H7 (cell line): ENCODE measurements at regions not wholly inside any gene's neighbourhood (a gene's known extent, or its start where the extent isn't known, plus 50 kb on each side); places are given as distances from the start of the nearest gene placed in this dataset.

Source experiments
- DNase-seq: peaks from one replicate; pipeline ENCODE4 v3.0.0; 2012
- H3K27me3 ChIP-seq: 2 replicates; pipeline ENCODE4 v1.6.0; 2011; ENCODE audit warnings: mild to moderate bottlenecking, low read length; ENCODE audit not compliant: control insufficient read depth, insufficient read depth
- H3K36me3 ChIP-seq: replicated peaks from 2 replicates; pipeline ENCODE4 v1.5.1; 2011; ENCODE audit warnings: low read length; ENCODE audit not compliant: control insufficient read depth, insufficient read depth
- H3K4me3 ChIP-seq: 2 replicates; pipeline ENCODE4 v1.5.1; 2011; ENCODE audit warnings: low read depth, mild to moderate bottlenecking, control low read depth, low read length, moderate library complexity; ENCODE audit not compliant: insufficient read depth

DNA sequence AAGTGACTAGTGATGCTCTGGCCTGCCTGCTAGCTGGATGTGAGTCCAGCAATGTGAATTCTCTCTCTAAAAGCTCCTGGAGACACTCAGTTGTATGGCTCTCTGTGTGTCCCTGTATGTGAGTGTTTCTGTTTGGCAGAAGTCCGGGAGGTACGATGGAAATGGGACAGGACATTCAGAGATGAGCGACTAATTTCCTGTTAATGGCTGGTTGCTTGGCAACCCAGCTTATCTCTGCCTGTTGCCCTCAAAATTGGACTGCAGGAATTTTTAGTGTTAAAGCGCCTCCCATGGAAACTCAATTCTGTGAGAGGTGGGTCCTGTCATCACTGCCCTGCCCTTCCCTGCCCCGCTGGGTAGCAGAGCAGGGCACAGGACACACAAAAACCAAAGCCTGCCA, 136.8 kb upstream of the LRFN2 start:
- Histone ChIP-seq H3K4me3 (no peak overlapping the region), H3K36me3 (no peaks in the 10 kb centered on the region)
- DNase-seq, result no peak

DNA sequence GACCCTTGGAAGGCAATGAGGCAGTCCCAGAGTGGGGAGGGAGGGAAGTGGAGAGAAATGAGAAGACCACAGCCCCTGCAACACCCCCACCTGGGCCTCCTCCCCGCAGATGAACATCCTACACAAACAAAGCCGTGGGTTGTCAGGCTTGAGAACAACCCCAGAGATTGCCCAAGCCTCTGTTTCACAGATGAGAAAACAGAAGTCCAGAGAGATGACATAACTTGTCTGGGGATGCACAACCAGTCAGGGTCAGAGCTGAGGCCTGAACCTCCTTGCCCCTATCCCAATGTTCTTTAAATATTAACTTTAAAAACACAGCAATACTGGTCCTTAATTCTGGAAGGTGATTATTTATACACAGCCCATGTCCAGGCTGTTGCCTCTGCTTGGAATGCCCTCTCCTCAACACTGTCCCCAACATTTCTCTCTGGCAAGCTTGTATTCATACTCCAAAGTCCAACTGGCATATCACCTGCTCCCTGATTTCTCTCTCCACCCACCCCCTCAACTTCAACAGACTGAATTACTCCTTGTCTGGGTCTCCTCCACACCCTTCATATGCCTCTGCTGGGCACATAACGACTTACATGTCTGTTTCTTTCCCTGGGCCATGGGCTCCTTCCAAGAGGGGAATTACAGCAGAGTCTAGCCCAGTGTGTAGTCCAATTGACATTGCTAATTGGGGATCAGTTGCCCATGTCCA, 135.5 kb upstream of the LRFN2 start:
- Histone ChIP-seq H3K27me3 (no peaks in the 10 kb centered on the region; the same call in 1 of the 2 replicates), H3K4me3 (no peak overlapping the region), H3K36me3 (no peaks in the 10 kb centered on the region)
- DNase-seq, result no peak

More for the DNA sequence above, 136.8 kb upstream of the LRFN2 start:
- no peaks in the 10 kb centered on the region; the same call in 1 of the 2 replicates for H3K27me3 ChIP-seq

DNA sequence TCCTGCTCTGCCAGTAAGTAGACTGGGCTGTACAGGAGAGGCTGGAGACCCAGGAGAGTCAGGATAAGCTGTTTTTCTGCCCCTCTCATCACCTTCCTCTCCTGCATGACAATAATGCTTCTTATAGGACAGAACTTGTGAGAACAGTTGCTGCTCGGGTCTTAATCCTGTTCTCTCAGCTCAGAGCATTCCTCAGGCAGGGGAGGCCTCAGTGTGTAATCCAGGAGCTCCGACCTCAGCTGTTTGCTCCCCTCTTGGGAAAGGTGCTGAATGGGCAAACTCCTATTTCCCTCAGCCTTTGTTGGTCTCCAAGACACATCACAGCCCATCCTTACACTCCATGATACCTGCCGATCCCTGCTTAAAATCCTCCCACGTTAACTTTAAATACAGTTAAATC, 134.9 kb upstream of the LRFN2 start:
- Histone ChIP-seq H3K36me3 (no peaks in the 10 kb centered on the region), H3K27me3 (no peaks in the 10 kb centered on the region; the same call in 1 of the 2 replicates), H3K4me3 (no peak overlapping the region)
- DNase-seq, result no peak

DNA sequence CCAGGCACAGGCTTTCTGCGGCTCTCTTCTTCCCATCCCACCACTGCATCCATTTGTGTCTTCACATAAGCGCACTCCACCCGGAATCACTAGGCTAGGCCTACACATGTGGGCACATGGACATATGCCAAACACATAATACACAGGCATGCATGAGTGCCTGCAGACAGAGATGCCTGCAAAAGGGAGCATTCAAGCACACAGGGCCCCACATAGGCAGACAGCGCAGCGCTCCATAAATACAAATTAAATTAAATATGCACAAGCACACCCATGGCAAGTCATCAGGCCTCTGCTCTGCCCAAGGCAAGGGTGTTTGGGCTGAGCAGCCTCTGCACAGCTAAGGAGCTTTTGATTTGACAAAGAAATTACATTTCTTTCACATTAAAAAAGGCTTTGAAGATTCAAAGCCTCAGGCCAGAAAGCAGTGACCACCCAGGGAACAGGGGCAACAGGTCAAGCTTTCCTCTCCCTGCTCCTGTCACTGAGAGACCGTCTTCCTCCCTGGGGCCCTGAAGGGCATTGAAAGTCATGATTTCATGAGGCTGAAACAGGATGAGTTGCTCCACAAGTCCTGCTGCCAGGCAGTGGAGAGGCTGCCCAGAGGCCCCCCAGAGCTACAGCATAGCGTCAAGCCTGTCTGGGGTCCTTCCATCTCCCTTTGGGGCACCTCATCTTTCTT, 134.2 kb upstream of the LRFN2 start:
- Histone ChIP-seq H3K4me3 (no peak overlapping the region), H3K36me3 (no peaks in the 10 kb centered on the region), H3K27me3 (no peaks in the 10 kb centered on the region; the same call in 1 of the 2 replicates)
- DNase-seq, result no peak

DNA sequence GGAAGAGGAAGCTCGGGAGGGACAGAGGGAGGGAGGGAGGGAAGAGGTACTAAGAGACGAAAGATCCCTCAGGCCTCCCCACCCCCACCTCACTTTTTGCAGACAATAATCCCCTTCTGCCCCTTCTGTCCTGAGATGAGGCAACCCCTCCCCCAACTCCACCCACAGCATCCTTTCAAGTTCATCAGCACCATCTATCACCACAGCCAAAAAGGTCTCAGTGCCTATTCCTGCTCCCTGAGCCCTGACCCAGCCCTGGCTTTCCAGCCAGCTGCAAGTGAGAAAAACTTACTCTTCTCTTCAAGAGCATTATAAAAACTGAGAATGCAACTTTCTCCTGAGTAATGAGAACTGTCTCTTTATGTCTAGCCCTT, 133.2 kb upstream of the LRFN2 start:
- Histone ChIP-seq H3K27me3 (no peaks in the 10 kb centered on the region; the same call in 1 of the 2 replicates), H3K4me3 (no peak overlapping the region), H3K36me3 (no peaks in the 10 kb centered on the region)
- DNase-seq, result no peak

DNA sequence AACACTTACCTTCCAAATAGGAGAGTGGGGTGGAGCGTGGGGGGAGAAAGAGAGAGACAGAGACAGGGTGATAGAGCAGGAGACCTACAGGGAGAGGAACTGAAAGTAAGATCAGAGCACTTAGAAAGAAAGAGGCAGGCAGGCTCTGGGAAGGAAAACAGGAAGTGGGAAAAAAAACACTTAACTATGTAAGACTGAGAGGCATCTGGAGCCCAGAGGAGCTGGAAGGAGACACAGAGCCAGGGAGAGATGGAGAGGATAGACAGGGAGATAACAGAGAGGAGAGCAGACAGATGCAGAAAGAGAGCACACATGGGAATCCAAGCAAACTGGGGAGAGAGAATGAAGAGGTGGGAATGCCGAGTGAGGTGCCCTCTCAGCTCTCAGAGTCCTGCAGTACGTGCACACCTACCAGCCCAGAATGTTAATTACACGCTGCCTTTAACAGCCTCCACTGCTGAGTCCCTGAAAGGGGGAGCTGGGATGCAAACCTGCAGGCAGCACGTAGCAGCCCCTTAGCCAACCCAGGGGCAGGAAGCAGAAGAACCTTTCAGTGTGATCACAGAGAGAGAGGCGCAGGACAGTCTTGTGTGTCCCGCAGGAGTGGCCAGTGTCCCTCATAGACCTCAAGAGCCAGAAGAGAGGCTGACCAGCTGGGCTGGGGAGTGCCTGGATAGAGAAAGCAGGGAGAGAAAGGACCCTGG, 132.7 kb upstream of the LRFN2 start:
- no peak for DNase-seq
- no peaks in the 10 kb centered on the region; the same call in 1 of the 2 replicates for H3K27me3 ChIP-seq
- no peaks in the 10 kb centered on the region for H3K36me3 ChIP-seq
- no peak overlapping the region for H3K4me3 ChIP-seq

DNA sequence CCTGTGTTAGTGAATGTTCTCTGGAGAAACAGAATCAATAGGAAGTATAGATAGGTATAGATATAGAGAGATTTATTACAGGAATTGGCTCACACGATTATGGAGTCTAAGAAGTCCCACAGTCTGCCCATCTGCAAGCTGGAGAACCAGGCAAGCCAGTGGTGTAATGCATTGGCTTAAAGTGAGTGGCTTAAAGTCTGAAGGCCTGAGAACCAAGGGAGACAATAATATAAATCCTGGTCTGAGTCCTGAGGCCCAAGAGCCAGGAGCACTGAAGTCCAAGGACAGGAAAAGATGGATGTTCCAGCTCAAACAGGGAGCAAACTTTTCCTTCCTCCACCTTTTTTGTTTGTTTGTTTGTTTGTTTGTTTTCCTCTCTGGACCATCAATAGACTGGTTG, 131.2 kb upstream of the LRFN2 start:
- DNase-seq, result no peak
- no peaks in the 10 kb centered on the region for H3K36me3 ChIP-seq
- H3K27me3 ChIP-seq, result no peaks in the 10 kb centered on the region; the same call in 1 of the 2 replicates
- H3K4me3 ChIP-seq, result no peak overlapping the region

DNA sequence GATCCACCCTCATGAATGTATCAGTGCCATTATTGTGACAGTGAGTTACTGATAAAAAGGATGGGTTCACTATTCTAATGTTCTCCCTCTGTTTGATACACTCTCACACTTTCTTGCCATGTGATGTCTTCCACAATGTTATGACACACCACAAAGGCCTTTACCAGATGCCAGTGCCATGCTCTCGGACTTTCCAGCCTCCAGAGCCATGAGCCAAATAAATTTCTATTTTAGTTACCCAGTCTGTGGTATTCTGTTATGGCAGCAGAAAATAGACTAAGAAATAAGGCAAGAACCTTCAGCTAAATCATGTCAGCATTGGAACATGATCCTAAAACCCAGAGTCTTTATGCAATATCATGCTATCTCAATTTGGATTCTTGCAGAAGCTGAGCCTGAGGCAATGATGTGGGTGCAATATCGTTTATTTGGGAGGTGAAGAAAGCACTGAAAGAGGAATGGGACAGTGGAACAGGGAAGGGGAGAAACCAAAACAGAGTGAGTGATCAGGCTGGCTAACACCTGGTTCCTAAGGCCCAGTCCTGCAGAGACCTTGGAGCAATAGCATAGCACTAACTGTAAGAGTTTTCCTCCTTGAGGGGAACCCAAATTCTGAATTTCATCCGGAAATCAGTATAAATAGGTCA, 130.4 kb upstream of the LRFN2 start:
- no peak for DNase-seq

DNA sequence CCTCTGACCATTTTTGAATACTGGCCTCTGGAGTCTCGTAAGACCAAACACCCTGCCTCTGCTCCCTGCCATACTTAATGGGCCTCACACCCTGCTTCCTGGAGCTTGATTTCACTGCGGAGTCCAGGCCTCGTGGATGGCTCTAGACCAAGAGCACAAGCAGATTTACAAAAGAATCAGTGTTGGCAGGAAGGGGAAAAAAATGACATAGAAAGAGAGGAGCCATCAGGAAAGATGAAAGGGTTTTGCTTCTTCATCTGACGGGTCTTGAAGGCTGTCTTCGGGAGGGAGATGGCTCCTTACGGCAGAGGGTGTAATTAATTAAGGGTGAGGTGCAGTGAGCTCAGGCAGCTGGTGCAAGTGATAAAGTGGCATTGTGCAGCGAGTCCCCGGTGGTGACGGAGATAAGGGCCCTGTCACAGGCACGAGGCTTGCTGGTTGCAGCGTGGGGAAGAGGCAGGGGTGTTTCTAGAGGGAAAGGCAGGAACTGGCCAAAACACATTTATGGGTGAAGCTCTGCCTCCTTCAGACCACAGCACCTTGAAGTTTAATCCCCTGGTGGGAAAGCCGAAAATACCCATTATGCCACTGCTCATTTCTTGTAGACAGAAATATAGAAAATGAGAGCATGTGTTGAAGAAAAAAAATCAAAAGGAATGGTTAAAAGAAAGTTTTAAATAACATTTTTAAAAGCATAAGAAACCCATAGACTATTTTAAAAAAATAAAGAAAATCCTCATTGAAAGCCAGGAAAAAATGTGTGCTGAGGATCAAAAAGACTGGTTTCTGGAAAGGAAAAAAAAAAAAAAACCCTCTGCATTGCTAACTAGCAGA, 128.6 kb upstream of the LRFN2 start:
- Histone ChIP-seq H3K36me3 (no peaks in the 10 kb centered on the region), H3K4me3 (no peak overlapping the region), H3K27me3 (no peaks in the 10 kb centered on the region; the same call in 1 of the 2 replicates)
- DNase-seq, result no peak

More for the DNA sequence above, 130.4 kb upstream of the LRFN2 start:
- Histone ChIP-seq H3K27me3 (no peaks in the 10 kb centered on the region; the same call in 1 of the 2 replicates), H3K4me3 (no peak overlapping the region), H3K36me3 (no peaks in the 10 kb centered on the region)

DNA sequence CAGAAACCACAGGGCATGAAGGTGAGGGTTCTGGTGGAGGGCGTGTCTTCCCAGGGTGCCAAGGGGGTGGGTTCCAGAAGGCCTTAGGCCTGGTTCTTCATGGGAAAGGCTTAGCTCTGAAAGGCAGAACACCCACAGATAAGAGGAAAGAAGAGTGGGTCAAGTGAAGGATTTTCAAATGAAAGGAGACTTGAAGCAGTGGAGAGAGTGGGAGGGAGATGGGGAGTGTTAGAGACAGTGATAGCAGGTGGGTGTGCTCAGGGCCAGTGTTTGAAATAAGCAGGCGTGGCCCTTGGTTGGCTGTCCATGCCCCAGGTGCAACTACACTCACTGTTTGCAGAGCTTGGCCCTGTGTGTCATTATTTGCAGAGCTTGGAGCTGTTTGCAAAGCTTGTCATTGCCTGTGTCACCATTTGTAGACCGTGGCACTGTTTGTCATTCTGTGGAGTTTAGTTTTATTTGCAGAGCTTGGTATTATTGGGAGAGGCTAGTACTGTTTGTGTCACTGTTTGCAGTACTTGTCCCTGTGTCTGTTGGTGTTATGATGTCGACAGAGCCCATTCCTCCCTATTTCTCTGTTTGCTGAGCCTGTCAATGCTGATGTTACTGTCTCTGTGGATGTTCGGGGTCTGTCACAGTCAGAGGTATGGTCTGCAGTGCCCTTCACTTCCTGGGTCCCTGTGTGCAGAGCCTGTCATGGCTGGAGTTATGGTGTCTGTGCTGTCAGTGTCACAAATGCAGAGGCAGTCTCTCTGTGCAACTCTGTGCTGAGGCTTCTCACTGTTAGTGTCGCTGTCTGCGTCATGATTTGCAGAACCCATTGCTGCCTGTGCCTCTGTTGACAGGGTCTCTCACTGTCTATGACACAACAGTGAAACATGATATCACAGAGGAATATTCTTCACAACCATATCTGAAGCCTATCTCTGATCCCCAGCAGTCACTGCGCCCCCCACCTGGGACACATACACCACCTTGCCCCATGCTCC, 127.7 kb upstream of the LRFN2 start:
- no peaks in the 10 kb centered on the region for H3K36me3 ChIP-seq
- DNase-seq, result no peak
- H3K4me3 ChIP-seq, result no peak overlapping the region

DNA sequence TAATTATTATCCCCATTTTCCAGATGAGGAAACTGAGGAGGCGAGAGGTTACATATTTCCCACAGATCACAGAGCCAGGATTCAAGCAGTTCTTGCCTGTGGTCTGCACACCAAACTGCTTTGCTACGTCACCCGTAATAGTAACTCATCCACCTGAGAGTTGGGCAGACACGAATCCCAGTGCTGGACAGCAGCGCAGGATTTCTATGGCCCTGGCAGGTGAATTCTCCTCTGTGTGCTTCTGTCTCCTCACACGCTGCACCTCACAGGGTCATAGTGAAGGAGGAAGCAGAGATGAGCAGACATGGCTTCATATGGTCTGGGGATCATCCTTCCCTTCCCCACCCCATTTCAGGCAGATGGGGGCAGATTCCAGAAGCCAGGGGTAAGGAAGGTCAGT, 127.0 kb upstream of the LRFN2 start:
- DNase-seq, result no peak
- Histone ChIP-seq H3K36me3 (no peaks in the 10 kb centered on the region), H3K4me3 (no peak overlapping the region), H3K27me3 (no peaks in the 10 kb centered on the region)

More for the DNA sequence above, 127.7 kb upstream of the LRFN2 start:
- no peaks in the 10 kb centered on the region for H3K27me3 ChIP-seq

DNA sequence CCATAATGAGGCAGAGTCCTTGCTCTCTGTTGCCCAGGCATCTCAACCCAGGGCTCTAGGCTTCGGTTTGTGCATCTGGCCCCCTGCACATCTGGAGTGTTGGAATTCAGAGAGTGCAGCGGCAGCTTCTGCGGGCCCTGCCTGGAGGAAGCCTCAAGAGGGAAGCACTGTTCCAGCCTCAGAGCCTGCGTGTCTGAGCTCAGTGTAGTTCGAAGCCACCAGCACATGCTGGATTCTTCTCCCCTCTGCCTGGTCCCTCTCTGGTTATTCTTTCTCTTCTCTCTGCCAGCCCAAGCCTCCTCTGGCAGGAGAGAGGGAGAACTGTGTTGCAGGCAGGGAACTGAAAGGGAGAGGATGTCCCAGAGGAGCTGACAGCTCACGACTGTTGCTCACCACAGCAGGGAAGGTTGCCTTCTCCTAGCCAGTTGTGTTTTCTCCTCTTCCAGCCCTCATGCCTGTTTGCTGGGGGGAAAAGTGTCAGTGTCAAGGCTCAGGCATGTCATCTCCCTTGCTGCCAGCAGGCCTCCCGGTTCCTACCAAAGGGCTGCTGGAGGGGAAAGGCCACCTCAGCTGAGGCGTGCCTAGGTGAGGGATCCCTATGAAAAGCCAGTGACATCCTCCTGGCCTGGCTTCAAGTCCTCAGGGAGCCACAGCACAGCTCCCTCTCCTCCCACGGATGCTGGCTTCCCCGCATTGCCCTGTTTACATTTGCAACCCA, 126.0 kb upstream of the LRFN2 start:
- Histone ChIP-seq H3K27me3 (no peaks in the 10 kb centered on the region), H3K36me3 (no peaks in the 10 kb centered on the region), H3K4me3 (no peak overlapping the region)
- DNase-seq, result no peak
